ENCODE measurements at regions not wholly inside any gene's neighbourhood (a gene's known extent, or its start where the extent isn't known, plus 50 kb on each side); places are given as distances from the start of the nearest gene placed in this dataset.

- TF ChIP-seq CTCF (IDR thresholded peaks at IDR 0.05) (no peak), POLR2A (IDR thresholded peaks at IDR 0.05) (no peak), EP300 (IDR thresholded peaks at IDR 0.05) (no peak)
Observed at GRCh38 chr4:85260064-85260463, 214.9 kb upstream of the ARHGAP24 start.
